ENCODE measurements at regions not wholly inside any gene's neighbourhood (a gene's known extent, or its start where the extent isn't known, plus 50 kb on each side); places are given as distances from the start of the nearest gene placed in this dataset.

GRCh38 chr2:14520385-14520945, 112.1 kb upstream of the LRATD1 start:
- 85 to 93% (median 87%) methylated on average over 10 of the region's 10 CpGs for WGBS, 3 donors
- Histone ChIP-seq H3K27ac (ENCODE audit: low read depth in 1 of 3, low read length in 2 of 3) (no peak overlapping the region), H3K4me3 (ENCODE audit: low read depth in 1 of 3, low read length in 3 of 3) (no peak overlapping the region), H3K4me1 (ENCODE audit: control insufficient read depth in 3 of 3, insufficient read depth in 2 of 3, low read depth in 1 of 3, low read length in 2 of 3) (no peaks in the 10 kb centered on the region), H3K36me3 (ENCODE audit: control insufficient read depth in 3 of 3, insufficient read depth in 2 of 3, low read depth in 1 of 3, low read length in 3 of 3) (no peaks in the 10 kb centered on the region), H3K27me3 (ENCODE audit: control insufficient read depth in 3 of 3, insufficient read depth in 3 of 3, low read length in 3 of 3) (no peaks in the 10 kb centered on the region), H3K9me3 (ENCODE audit: control insufficient read depth in 2 of 2, insufficient read depth in 1 of 2, low read depth in 1 of 2, low read length in 1 of 2) (peaks cover 0 to 4% of the 10 kb centered on the region in 2 donors)
- DNase-seq (no peak), FAIRE-seq (no peak)

GRCh38 chr2:14524041-14524802, 108.3 kb upstream of the LRATD1 start:
- Histone ChIP-seq H3K36me3 (ENCODE audit: control insufficient read depth in 3 of 3, insufficient read depth in 2 of 3, low read depth in 1 of 3, low read length in 3 of 3) (no peaks in the 10 kb centered on the region), H3K27ac (ENCODE audit: low read depth in 1 of 3, low read length in 2 of 3) (no peak overlapping the region), H3K9me3 (ENCODE audit: control insufficient read depth in 2 of 2, insufficient read depth in 1 of 2, low read depth in 1 of 2, low read length in 1 of 2) (peaks cover 0 to 4% of the 10 kb centered on the region in 2 donors), H3K4me1 (ENCODE audit: control insufficient read depth in 3 of 3, insufficient read depth in 2 of 3, low read depth in 1 of 3, low read length in 2 of 3) (no peaks in the 10 kb centered on the region), H3K4me3 (ENCODE audit: low read depth in 1 of 3, low read length in 3 of 3) (no peak overlapping the region), H3K27me3 (ENCODE audit: control insufficient read depth in 3 of 3, insufficient read depth in 3 of 3, low read length in 3 of 3) (no peaks in the 10 kb centered on the region)
- DNase-seq (no peak), FAIRE-seq (no peak)
- whole genome bisulfite sequencing, 3 donors = 79 to 89% (median 83%) methylated on average over 7 of the region's 7 CpGs

GRCh38 chr2:14524803-14525080, 107.8 kb upstream of the LRATD1 start:
- Histone ChIP-seq H3K4me1 (ENCODE audit: control insufficient read depth in 3 of 3, insufficient read depth in 2 of 3, low read depth in 1 of 3, low read length in 2 of 3) (no peaks in the 10 kb centered on the region), H3K27ac (ENCODE audit: low read depth in 1 of 3, low read length in 2 of 3) (no peak overlapping the region), H3K4me3 (ENCODE audit: low read depth in 1 of 3, low read length in 3 of 3) (no peak overlapping the region), H3K27me3 (ENCODE audit: control insufficient read depth in 3 of 3, insufficient read depth in 3 of 3, low read length in 3 of 3) (no peaks in the 10 kb centered on the region), H3K36me3 (ENCODE audit: control insufficient read depth in 3 of 3, insufficient read depth in 2 of 3, low read depth in 1 of 3, low read length in 3 of 3) (no peaks in the 10 kb centered on the region), H3K9me3 (ENCODE audit: control insufficient read depth in 2 of 2, insufficient read depth in 1 of 2, low read depth in 1 of 2, low read length in 1 of 2) (peaks cover 0 to 4% of the 10 kb centered on the region in 2 donors)
- FAIRE-seq (no peak), DNase-seq (no peak)

DNA sequence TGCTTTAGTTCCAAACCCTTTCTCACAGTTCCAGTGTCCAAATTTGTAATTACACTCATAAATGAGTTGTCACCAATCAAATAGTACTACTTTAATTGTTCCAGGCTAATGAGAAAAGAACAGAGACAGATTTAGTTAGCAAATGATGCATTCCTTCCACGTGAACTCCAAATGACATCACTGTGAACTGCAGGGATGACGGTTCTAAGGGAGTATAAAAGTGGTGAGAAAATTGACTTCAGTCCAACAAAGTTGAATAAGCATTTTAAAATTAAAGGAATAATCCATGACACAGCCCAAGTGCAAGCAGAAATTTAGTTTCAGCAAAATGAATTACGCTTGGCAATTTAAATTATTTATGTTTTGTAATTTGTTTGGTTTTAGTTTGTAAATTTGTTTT, 102.0 kb upstream of the LRATD1 start:
- no peaks in the 10 kb centered on the region for H3K9me3 ChIP-seq (ENCODE audit: control insufficient read depth in 2 of 2, insufficient read depth in 1 of 2, low read depth in 1 of 2, low read length in 1 of 2)
- no peaks in the 10 kb centered on the region for H3K36me3 ChIP-seq (ENCODE audit: control insufficient read depth in 3 of 3, insufficient read depth in 2 of 3, low read depth in 1 of 3, low read length in 3 of 3)
- no peaks in the 10 kb centered on the region for H3K27me3 ChIP-seq (ENCODE audit: control insufficient read depth in 3 of 3, insufficient read depth in 3 of 3, low read length in 3 of 3)
- H3K4me1 ChIP-seq (ENCODE audit: control insufficient read depth in 3 of 3, insufficient read depth in 2 of 3, low read depth in 1 of 3, low read length in 2 of 3) = no peaks in the 10 kb centered on the region
- DNase-seq (no peak), FAIRE-seq (no peak)
- H3K4me3 ChIP-seq (ENCODE audit: low read depth in 1 of 3, low read length in 3 of 3) = no peak overlapping the region
- no peak overlapping the region for H3K27ac ChIP-seq (ENCODE audit: low read depth in 1 of 3, low read length in 2 of 3)
- WGBS, 3 donors = 71 to 79% (median 75%) methylated on average over 3 of the region's 3 CpGs

GRCh38 chr2:14533131-14533757, 99.3 kb upstream of the LRATD1 start:
- no peak overlapping the region for H3K4me3 ChIP-seq (ENCODE audit: low read depth in 1 of 3, low read length in 3 of 3)
- H3K36me3 ChIP-seq (ENCODE audit: control insufficient read depth in 3 of 3, insufficient read depth in 2 of 3, low read depth in 1 of 3, low read length in 3 of 3) = no peaks in the 10 kb centered on the region
- H3K27me3 ChIP-seq (ENCODE audit: control insufficient read depth in 3 of 3, insufficient read depth in 3 of 3, low read length in 3 of 3) = no peaks in the 10 kb centered on the region
- no peak for FAIRE-seq
- H3K27ac ChIP-seq (ENCODE audit: low read depth in 1 of 3, low read length in 2 of 3) = no peak overlapping the region
- no peak for DNase-seq
- 6 to 93% (median 87%) methylated on average over 1 of the region's 1 CpG for WGBS, 3 donors
- H3K9me3 ChIP-seq (ENCODE audit: control insufficient read depth in 2 of 2, insufficient read depth in 1 of 2, low read depth in 1 of 2, low read length in 1 of 2) = no peaks in the 10 kb centered on the region
- no peaks in the 10 kb centered on the region for H3K4me1 ChIP-seq (ENCODE audit: control insufficient read depth in 3 of 3, insufficient read depth in 2 of 3, low read depth in 1 of 3, low read length in 2 of 3)

GRCh38 chr2:14535156-14535555, 97.4 kb upstream of the LRATD1 start:
- 58 to 81% (median 76%) methylated on average over 4 of the region's 4 CpGs for WGBS, 3 donors
- Histone ChIP-seq H3K4me1 (ENCODE audit: control insufficient read depth in 3 of 3, insufficient read depth in 2 of 3, low read depth in 1 of 3, low read length in 2 of 3) (no peaks in the 10 kb centered on the region), H3K27ac (ENCODE audit: low read depth in 1 of 3, low read length in 2 of 3) (no peak overlapping the region), H3K27me3 (ENCODE audit: control insufficient read depth in 3 of 3, insufficient read depth in 3 of 3, low read length in 3 of 3) (no peaks in the 10 kb centered on the region), H3K9me3 (ENCODE audit: control insufficient read depth in 2 of 2, insufficient read depth in 1 of 2, low read depth in 1 of 2, low read length in 1 of 2) (no peaks in the 10 kb centered on the region), H3K36me3 (ENCODE audit: control insufficient read depth in 3 of 3, insufficient read depth in 2 of 3, low read depth in 1 of 3, low read length in 3 of 3) (no peaks in the 10 kb centered on the region), H3K4me3 (ENCODE audit: low read depth in 1 of 3, low read length in 3 of 3) (no peak overlapping the region)
- no peak for DNase-seq
- FAIRE-seq = no peak

DNA sequence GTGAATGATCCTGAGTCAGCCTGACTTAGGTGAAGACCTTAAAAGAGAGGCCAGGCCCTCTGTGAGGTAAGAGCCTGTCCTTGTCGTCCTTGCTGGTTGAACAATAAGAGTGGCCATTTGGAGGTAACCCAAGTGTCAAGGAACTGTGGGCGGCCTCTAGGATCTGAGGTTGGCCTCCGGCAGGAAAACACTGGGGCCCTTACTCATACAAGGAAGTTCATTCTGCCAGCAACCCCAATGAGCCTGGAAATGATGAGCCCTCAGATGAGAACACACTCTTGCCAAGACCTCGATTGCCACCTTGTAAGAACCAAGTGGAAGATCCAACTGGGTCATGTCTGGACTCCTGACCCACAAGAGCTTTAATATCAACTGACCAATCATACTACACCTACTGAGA, 95.5 kb upstream of the LRATD1 start:
- no peak overlapping the region for H3K27ac ChIP-seq (ENCODE audit: low read depth in 1 of 3, low read length in 2 of 3)
- 81 to 88% (median 83%) methylated on average over 4 of the region's 4 CpGs for WGBS, 3 donors
- no peaks in the 10 kb centered on the region for H3K4me1 ChIP-seq (ENCODE audit: control insufficient read depth in 3 of 3, insufficient read depth in 2 of 3, low read depth in 1 of 3, low read length in 2 of 3)
- no peaks in the 10 kb centered on the region for H3K27me3 ChIP-seq (ENCODE audit: control insufficient read depth in 3 of 3, insufficient read depth in 3 of 3, low read length in 3 of 3)
- H3K36me3 ChIP-seq (ENCODE audit: control insufficient read depth in 3 of 3, insufficient read depth in 2 of 3, low read depth in 1 of 3, low read length in 3 of 3) = no peaks in the 10 kb centered on the region
- no peaks in the 10 kb centered on the region for H3K9me3 ChIP-seq (ENCODE audit: control insufficient read depth in 2 of 2, insufficient read depth in 1 of 2, low read depth in 1 of 2, low read length in 1 of 2)
- no peak for DNase-seq
- H3K4me3 ChIP-seq (ENCODE audit: low read depth in 1 of 3, low read length in 3 of 3) = no peak overlapping the region
- no peak for FAIRE-seq

- DNase-seq (no peak), FAIRE-seq (no peak)
- WGBS, 3 donors = 71 to 94% (median 92%) methylated on average over 1 of the region's 1 CpG
- no peaks in the 10 kb centered on the region for H3K36me3 ChIP-seq (ENCODE audit: control insufficient read depth in 3 of 3, insufficient read depth in 2 of 3, low read depth in 1 of 3, low read length in 3 of 3)
- no peak overlapping the region for H3K27ac ChIP-seq (ENCODE audit: low read depth in 1 of 3, low read length in 2 of 3)
- no peaks in the 10 kb centered on the region for H3K4me1 ChIP-seq (ENCODE audit: control insufficient read depth in 3 of 3, insufficient read depth in 2 of 3, low read depth in 1 of 3, low read length in 2 of 3)
- H3K9me3 ChIP-seq (ENCODE audit: control insufficient read depth in 2 of 2, insufficient read depth in 1 of 2, low read depth in 1 of 2, low read length in 1 of 2) = no peaks in the 10 kb centered on the region
- H3K4me3 ChIP-seq (ENCODE audit: low read depth in 1 of 3, low read length in 3 of 3) = no peak overlapping the region
- H3K27me3 ChIP-seq (ENCODE audit: control insufficient read depth in 3 of 3, insufficient read depth in 3 of 3, low read length in 3 of 3) = no peaks in the 10 kb centered on the region
Observed at GRCh38 chr2:14540015-14540414, 92.5 kb upstream of the LRATD1 start.

GRCh38 chr2:14543284-14543683, 89.2 kb upstream of the LRATD1 start:
- WGBS, 3 donors = 44 to 53% (median 46%) methylated on average over 4 of the region's 4 CpGs
- H3K4me3 ChIP-seq (ENCODE audit: low read depth in 1 of 3, low read length in 3 of 3) = no peak overlapping the region
- H3K36me3 ChIP-seq (ENCODE audit: control insufficient read depth in 3 of 3, insufficient read depth in 2 of 3, low read depth in 1 of 3, low read length in 3 of 3) = no peaks in the 10 kb centered on the region
- no peak overlapping the region for H3K27ac ChIP-seq (ENCODE audit: low read depth in 1 of 3, low read length in 2 of 3)
- no peaks in the 10 kb centered on the region for H3K27me3 ChIP-seq (ENCODE audit: control insufficient read depth in 3 of 3, insufficient read depth in 3 of 3, low read length in 3 of 3)
- no peak for FAIRE-seq
- no peaks in the 10 kb centered on the region for H3K9me3 ChIP-seq (ENCODE audit: control insufficient read depth in 2 of 2, insufficient read depth in 1 of 2, low read depth in 1 of 2, low read length in 1 of 2)
- DNase-seq = no peak
- H3K4me1 ChIP-seq (ENCODE audit: control insufficient read depth in 3 of 3, insufficient read depth in 2 of 3, low read depth in 1 of 3, low read length in 2 of 3) = no peaks in the 10 kb centered on the region
